BLaER1 (cell line): ENCODE measurements at regions not wholly inside any gene's neighbourhood (a gene's known extent, or its start where the extent isn't known, plus 50 kb on each side); places are given as distances from the start of the nearest gene placed in this dataset.
A peak's percentile ranks its signal among the peaks of the same experiment; 100 is the strongest.

Experiments used
- H3K27ac ChIP-seq: shearing (Covaris generic); formaldehyde crosslinking; 2 replicates; pipeline ENCODE4 v1.8.1; 2022
- H3K27me3 ChIP-seq: shearing (Covaris generic); formaldehyde crosslinking; 2 replicates; pipeline ENCODE4 v1.8.1; 2022
- H3K36me3 ChIP-seq: shearing (Covaris generic); formaldehyde crosslinking; 2 replicates; pipeline ENCODE4 v1.8.1; 2022
- H3K4me1 ChIP-seq: shearing (Covaris generic); formaldehyde crosslinking; 2 replicates; pipeline ENCODE4 v1.8.1; 2022
- H3K4me2 ChIP-seq: shearing (Covaris generic); formaldehyde crosslinking; 2 replicates; pipeline ENCODE4 v1.8.1; 2022
- H3K4me3 ChIP-seq: shearing (Covaris generic); formaldehyde crosslinking; 2 replicates; pipeline ENCODE4 v1.8.1; 2022
- H3K9ac ChIP-seq: shearing (Covaris generic); formaldehyde crosslinking; 2 replicates; pipeline ENCODE4 v1.8.1; 2022
- H3K9me3 ChIP-seq: shearing (Covaris generic); formaldehyde crosslinking; 2 replicates; pipeline ENCODE4 v1.8.1; 2022
- H4K20me1 ChIP-seq: shearing (Covaris generic); formaldehyde crosslinking; 2 replicates; pipeline ENCODE4 v1.8.1; 2022
- Cebpa-rat ChIP-seq: shearing (Covaris generic); IDR thresholded peaks from 2 replicates; pipeline ENCODE4 v1.8.1; 2022

DNA sequence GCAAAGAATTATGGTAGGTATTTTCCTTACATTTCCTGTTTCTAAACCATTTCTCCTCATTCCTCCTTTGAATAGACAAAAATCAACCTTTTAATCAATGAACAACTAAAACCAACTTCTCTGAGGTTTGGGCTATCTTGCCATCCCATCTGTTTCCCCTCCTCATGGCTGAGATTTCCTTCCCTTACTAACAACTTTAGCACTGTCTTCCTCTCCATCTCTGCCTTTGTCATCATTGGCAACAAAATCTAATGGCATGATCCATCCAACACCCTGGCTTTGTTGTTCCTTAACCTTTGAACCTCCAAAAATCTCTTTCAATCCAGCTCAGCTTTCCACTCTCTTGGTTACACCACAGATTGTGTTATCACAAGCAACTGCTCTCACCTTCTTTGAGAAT is 95.3 kb upstream of the FAM136A start:
- H4K20me1 ChIP-seq = no peaks in the 10 kb centered on the region
- H3K4me3 ChIP-seq = no peak overlapping the region
- no peaks in the 10 kb centered on the region for H3K27me3 ChIP-seq
- H3K27ac ChIP-seq = no peak overlapping the region
- peak overlapping the region; percentile 44 for H3K4me2 ChIP-seq
- peaks cover 39% of the 10 kb centered on the region for H3K4me1 ChIP-seq
- H3K36me3 ChIP-seq = no peaks in the 10 kb centered on the region
- H3K9me3 ChIP-seq = no peaks in the 10 kb centered on the region
- TF ChIP-seq Cebpa-rat = no peak
- no peak overlapping the region for H3K9ac ChIP-seq

DNA sequence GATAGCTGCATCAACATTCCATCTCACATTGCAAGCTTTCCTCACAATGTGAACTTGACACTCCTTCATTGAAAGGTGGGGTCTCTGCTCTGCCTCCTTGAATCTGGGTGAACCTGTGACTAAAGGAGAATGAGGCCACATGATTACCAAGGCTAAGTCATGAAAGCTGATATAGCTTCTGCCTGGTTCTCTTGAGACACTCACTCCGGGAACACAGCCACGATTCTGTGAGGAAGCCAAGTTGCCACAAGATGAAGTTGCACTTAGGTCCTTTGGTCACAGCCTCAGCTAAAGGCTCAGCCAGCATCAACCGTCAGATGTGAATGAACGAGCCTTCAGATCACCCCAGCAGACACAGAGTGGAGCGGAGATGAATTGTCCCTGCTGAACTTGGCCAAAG is 94.7 kb upstream of the FAM136A start:
- Histone ChIP-seq H3K27me3 (no peaks in the 10 kb centered on the region), H3K4me1 (peaks cover 39% of the 10 kb centered on the region), H3K9ac (no peak overlapping the region), H3K36me3 (no peaks in the 10 kb centered on the region), H3K9me3 (no peaks in the 10 kb centered on the region), H3K4me2 (peak overlapping the region; percentile 44; the same call in 1 of the 2 replicates), H3K4me3 (no peak overlapping the region), H3K27ac (no peak overlapping the region; the same call in 1 of the 2 replicates), H4K20me1 (no peaks in the 10 kb centered on the region)
- TF ChIP-seq Cebpa-rat = no peak

DNA sequence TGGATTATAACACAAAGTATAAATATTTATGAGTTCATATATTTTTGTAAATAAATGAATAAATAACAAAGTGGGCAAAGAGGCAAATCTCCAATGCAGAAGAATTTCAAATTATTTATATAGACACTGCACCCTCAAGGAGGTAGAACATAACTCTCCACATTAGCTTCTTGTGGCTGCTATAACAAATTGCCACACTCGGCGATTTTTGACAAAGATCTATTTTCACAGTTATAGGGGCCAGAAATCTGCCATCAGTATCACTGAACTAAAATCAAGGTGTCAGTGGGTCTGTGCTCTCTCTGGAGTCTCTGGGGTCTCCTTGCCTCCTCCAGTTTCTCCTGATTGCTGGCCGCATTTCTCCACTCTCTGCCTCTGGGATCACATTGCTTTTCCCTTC is 92.0 kb upstream of the FAM136A start:
- H4K20me1 ChIP-seq = no peaks in the 10 kb centered on the region
- H3K27ac ChIP-seq = no peak overlapping the region
- H3K9ac ChIP-seq = no peak overlapping the region
- no peak overlapping the region for H3K4me3 ChIP-seq
- peaks cover 37% of the 10 kb centered on the region for H3K4me1 ChIP-seq
- no peaks in the 10 kb centered on the region for H3K9me3 ChIP-seq
- TF ChIP-seq Cebpa-rat = no peak
- H3K4me2 ChIP-seq = no peak overlapping the region
- no peaks in the 10 kb centered on the region for H3K27me3 ChIP-seq
- H3K36me3 ChIP-seq = no peaks in the 10 kb centered on the region

DNA sequence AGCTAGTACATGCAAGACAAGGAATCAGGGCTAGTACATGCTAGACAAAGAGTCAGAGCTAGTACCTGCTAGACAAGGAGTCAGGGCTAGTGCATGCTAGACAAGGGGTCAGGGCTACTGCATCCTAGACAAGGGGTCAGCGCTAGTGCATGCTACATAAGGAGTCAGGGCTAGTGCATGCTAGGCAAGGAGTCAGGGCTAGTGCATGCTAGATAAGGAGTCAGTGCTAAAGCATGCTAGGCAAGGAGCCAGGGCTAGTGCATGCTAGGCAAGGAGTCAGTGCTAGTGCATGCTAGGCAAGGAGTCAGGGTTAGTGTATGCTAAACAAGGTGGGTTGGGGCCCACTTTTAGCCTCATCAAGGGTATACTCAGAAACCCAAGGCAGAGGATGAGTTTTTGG is 90.1 kb upstream of the FAM136A start:
- H3K27me3 ChIP-seq = no peaks in the 10 kb centered on the region
- no peak overlapping the region for H3K4me2 ChIP-seq
- H3K4me1 ChIP-seq = peaks cover 18% of the 10 kb centered on the region
- TF ChIP-seq Cebpa-rat = no peak
- H3K9ac ChIP-seq = no peak overlapping the region
- no peak overlapping the region for H3K27ac ChIP-seq
- no peak overlapping the region for H3K4me3 ChIP-seq
- no peaks in the 10 kb centered on the region for H3K9me3 ChIP-seq
- H4K20me1 ChIP-seq = no peaks in the 10 kb centered on the region
- H3K36me3 ChIP-seq = no peaks in the 10 kb centered on the region

DNA sequence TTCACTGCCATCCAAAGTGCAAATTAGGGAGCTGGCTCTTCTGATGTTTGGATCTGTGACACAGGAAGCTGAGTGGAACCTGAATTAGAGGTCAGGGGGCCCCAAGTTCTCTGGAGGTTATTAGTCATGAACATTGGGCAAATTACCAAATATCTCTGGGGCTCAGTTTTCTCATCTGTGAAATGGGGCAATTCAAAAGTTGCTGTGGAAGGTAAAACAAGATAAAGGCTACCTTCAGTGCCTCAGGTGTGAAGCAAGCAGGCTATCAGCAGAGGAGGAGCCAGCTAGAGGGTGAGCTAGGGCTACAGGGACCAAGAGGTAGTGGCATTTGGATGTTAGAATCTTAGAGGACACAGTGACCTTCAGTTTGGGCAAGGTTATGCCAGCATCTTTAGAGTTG is 89.4 kb upstream of the FAM136A start:
- Histone ChIP-seq H3K27ac (no peak overlapping the region), H3K4me2 (no peak overlapping the region), H3K4me1 (peaks cover 11% of the 10 kb centered on the region), H3K9me3 (no peaks in the 10 kb centered on the region), H3K36me3 (no peaks in the 10 kb centered on the region), H4K20me1 (no peaks in the 10 kb centered on the region), H3K27me3 (no peaks in the 10 kb centered on the region), H3K4me3 (no peak overlapping the region), H3K9ac (no peak overlapping the region)
- TF ChIP-seq Cebpa-rat = no peak

DNA sequence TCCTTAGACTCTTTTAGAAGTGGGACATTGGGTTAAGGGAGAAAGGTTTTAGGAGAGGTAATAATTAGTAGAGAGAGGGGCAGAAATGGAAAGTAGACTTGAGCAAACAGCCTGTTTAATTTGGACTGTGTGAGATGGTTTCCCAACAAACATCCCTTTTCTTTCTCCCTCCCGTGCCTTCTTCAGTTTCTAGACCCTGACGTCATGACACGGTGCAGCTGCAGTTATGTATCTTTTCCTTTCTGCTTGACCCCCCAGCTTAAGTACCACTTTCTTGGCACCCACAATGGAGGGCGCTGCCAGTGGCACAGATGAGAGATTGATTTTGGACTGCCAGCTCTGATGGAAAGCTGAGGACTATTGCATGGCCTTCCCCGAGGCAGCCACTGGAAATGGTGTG is 86.9 kb upstream of the FAM136A start:
- H3K4me1 ChIP-seq = peaks cover 6% of the 10 kb centered on the region
- H3K9me3 ChIP-seq = 0 out of 2 replicates have a peak, but pooled peaks cover 7% of the 10 kb centered on the region
- no peaks in the 10 kb centered on the region for H4K20me1 ChIP-seq
- no peak overlapping the region for H3K4me3 ChIP-seq
- no peaks in the 10 kb centered on the region for H3K36me3 ChIP-seq
- no peak overlapping the region for H3K9ac ChIP-seq
- H3K27ac ChIP-seq = no peak overlapping the region
- peak overlapping the region; percentile 19 for H3K4me2 ChIP-seq
- H3K27me3 ChIP-seq = no peaks in the 10 kb centered on the region
- no peak for TF ChIP-seq Cebpa-rat

DNA sequence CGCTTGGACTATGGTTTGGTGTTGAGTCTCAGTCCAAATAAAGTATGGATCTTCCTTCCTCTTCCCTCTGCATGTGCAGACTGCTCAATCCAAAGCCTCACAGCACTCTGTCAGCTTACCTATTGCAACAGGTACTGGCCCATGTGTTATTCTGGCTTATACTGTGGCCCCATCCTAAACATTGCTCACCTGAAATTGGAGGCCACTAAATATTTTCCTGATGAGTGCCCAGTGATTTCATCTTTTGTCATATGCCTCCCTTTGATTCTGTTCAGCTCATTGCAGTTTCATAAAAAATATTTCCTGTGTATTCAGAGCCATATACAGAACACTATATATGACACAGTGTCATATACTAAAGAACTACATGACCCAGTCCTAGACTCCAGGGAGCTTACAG is 86.3 kb upstream of the FAM136A start:
- no peaks in the 10 kb centered on the region for H3K27me3 ChIP-seq
- no peak for TF ChIP-seq Cebpa-rat
- H3K4me1 ChIP-seq = peaks cover 6% of the 10 kb centered on the region
- H3K4me2 ChIP-seq = no peak overlapping the region
- H3K9ac ChIP-seq = no peak overlapping the region
- peaks cover 14% of the 10 kb centered on the region for H3K9me3 ChIP-seq
- H4K20me1 ChIP-seq = no peaks in the 10 kb centered on the region
- no peaks in the 10 kb centered on the region for H3K36me3 ChIP-seq
- H3K27ac ChIP-seq = no peak overlapping the region
- no peak overlapping the region for H3K4me3 ChIP-seq

DNA sequence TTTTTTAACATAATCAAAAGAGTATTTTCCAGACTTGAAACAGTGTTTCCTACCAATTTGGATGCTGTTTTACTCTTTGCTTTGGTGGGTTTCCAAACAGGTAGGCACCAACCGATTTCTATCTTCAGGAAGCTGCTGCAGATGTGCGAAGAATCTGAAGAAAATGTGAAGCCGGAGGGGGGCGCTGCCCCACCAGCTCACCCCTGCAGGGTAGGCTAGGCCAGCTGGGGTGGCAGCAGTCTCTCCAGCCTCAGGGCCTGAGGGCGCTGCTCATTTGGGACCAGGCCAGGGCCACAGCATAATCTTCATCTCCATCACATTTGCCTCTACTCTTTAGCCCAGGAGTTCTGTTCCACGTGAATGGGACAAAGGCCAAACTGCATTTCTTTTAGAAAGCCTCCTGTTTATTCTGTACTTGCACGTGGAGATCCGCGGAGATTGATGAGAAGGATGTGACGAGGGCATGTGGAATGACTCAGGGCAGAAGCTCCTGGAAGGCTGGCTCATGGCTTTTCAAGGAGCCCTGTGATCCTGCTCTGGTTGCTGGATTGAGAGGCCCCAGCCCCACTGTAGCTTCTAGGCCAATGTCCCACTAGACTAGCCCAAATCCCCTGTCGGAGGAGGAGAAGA is 84.2 kb upstream of the FAM136A start:
- H3K4me1 ChIP-seq = peaks cover 10% of the 10 kb centered on the region
- no peak for TF ChIP-seq Cebpa-rat
- no peak overlapping the region for H3K27ac ChIP-seq
- H3K9ac ChIP-seq = no peak overlapping the region
- H4K20me1 ChIP-seq = no peaks in the 10 kb centered on the region
- no peak overlapping the region for H3K4me2 ChIP-seq
- H3K36me3 ChIP-seq = no peaks in the 10 kb centered on the region
- H3K27me3 ChIP-seq = no peaks in the 10 kb centered on the region
- peaks cover 21% of the 10 kb centered on the region for H3K9me3 ChIP-seq
- no peak overlapping the region for H3K4me3 ChIP-seq

DNA sequence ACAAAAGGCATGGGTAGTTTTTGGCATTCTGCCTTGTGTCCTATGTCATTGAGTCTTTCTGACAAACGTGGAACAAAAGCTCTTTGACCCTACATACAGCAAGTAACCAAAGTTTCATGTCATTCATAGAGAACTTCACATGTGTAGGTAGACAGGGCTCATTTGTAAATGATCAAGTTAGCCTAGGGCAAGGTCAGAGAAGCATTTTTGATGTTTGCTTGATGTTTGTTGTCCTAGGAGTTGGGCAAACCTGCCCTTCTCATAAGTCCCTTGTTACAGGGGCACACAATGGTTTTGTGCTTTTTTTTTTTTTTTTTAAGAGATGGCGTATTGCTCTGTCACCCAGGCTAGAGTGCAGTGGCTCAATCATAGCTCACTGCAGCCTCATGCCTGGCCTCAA is 83.3 kb upstream of the FAM136A start:
- Histone ChIP-seq H3K27ac (no peak overlapping the region), H4K20me1 (no peaks in the 10 kb centered on the region), H3K36me3 (no peaks in the 10 kb centered on the region), H3K4me2 (no peak overlapping the region), H3K9me3 (peaks cover 21% of the 10 kb centered on the region), H3K9ac (no peak overlapping the region), H3K4me3 (no peak overlapping the region), H3K4me1 (peaks cover 10% of the 10 kb centered on the region), H3K27me3 (no peaks in the 10 kb centered on the region)
- no peak for TF ChIP-seq Cebpa-rat

DNA sequence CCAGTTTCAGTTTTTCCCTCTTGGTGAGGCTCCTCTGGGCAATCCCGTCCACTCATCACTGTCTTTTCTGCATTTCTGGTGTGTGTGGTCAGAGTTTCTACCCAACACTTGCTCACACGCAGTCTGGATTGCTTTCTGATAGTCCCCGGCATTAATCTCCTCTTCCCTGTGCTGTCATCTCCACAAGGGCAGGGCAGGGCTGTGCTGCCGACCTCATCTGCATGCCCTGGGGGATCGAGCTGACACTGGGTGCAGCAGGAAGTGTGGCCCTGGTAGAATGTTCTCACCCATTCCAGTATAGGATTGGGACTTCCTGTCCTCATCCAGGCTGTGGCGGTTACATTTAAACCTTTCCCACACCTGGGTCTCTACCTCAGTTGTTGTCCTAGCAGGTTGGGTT is 80.0 kb upstream of the FAM136A start:
- H3K9ac ChIP-seq = no peak overlapping the region
- no peak for TF ChIP-seq Cebpa-rat

DNA sequence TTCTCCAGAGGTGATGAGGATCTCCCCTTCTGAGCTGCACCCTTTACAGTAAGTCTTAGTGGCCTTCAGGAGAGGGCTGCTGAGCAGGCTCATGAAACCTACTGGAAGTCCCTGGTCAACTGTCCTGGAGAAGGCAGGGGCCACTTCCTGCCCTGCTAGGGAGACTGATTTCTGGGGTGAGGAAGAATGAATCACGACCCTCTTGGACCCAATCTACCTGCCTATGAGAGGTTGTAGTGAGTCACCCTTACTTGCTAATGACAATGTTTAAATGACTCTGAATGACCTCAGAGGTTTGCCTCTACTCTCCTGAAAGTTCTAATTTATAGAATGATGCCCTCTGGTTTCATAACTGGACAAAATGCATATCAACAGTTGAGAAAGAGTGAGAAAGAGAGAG is 79.4 kb upstream of the FAM136A start:
- H4K20me1 ChIP-seq = no peaks in the 10 kb centered on the region
- 0 out of 2 replicates have a peak, but pooled peaks cover 4% of the 10 kb centered on the region for H3K4me1 ChIP-seq
- no peak overlapping the region for H3K4me2 ChIP-seq
- H3K4me3 ChIP-seq = no peak overlapping the region
- H3K9ac ChIP-seq = no peak overlapping the region
- TF ChIP-seq Cebpa-rat = no peak
- H3K36me3 ChIP-seq = no peaks in the 10 kb centered on the region
- H3K27me3 ChIP-seq = no peaks in the 10 kb centered on the region
- H3K9me3 ChIP-seq = peaks cover 21% of the 10 kb centered on the region
- no peak overlapping the region for H3K27ac ChIP-seq

More for the DNA sequence above, 80.0 kb upstream of the FAM136A start:
- Histone ChIP-seq H3K27me3 (no peaks in the 10 kb centered on the region), H3K4me3 (no peak overlapping the region), H3K9me3 (peaks cover 21% of the 10 kb centered on the region), H3K36me3 (no peaks in the 10 kb centered on the region), H3K4me1 (0 out of 2 replicates have a peak, but pooled peaks cover 4% of the 10 kb centered on the region), H4K20me1 (no peaks in the 10 kb centered on the region), H3K4me2 (peak overlapping the region; percentile 6; the same call in 1 of the 2 replicates), H3K27ac (no peak overlapping the region)
